GM19023 (cell line): ENCODE measurements at regions not wholly inside any gene's neighbourhood (a gene's known extent, or its start where the extent isn't known, plus 50 kb on each side); places are given as distances from the start of the nearest gene placed in this dataset.
"Not testable (repeated sequence)": the region's sequence is repeated elsewhere in the genome, so short reads cannot be mapped to it uniquely, and the experiment has no call there.

Experiments used
- ATAC-seq: cut with Tn5 transposase; IDR thresholded peaks from one replicate; pipeline ENCODE4 v1.9.1; 2021; ENCODE audit warnings: mild to moderate bottlenecking, moderate library complexity; ENCODE audit not compliant: unreplicated experiment

DNA sequence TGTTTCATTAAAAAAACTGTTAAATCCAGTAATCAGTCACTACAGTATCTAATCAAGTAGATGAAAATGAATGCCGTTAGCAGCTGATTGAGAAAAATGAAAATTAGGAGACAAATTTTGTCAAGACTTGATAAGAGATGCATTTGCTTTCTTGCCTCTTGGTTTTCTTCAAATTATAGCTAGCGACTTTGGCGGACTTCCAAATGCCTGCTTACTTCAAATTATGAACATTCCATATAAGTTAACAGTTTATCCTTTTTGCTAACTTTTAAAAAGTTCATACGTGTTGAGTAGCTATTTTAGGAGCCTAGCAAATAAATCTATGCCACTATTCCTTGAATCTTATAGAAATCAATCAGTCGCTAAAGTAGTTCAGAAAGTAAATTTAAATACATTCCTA lies 58.8 kb downstream of the PPP4R3C start:
- ATAC-seq: no peak

- ATAC-seq: no peak
Observed at GRCh38 chrX:27399146-27399456, 64.0 kb downstream of the PPP4R3C start.

DNA sequence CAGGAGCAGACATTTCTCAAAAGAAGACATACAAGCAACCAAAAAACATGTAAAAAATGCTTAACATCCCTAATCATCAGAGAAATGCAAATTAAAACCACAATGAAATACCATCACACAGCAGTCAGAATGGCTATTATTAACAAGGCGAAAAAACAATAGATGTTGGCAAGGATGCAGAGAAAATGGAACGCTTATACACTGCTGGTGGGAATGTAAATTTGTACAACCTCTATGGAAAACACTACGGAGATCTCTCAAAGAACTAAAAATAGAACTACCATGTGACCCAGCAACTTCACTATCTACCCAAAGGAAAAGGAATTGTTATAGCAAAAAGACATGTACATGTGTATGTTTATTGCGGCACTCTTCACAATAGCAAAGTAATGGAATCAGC lies 71.5 kb downstream of the PPP4R3C start:
- ATAC-seq: no peak

GRCh38 chrX:27381419-27381818 lies 81.7 kb downstream of the PPP4R3C start:
- no peak for ATAC-seq

DNA sequence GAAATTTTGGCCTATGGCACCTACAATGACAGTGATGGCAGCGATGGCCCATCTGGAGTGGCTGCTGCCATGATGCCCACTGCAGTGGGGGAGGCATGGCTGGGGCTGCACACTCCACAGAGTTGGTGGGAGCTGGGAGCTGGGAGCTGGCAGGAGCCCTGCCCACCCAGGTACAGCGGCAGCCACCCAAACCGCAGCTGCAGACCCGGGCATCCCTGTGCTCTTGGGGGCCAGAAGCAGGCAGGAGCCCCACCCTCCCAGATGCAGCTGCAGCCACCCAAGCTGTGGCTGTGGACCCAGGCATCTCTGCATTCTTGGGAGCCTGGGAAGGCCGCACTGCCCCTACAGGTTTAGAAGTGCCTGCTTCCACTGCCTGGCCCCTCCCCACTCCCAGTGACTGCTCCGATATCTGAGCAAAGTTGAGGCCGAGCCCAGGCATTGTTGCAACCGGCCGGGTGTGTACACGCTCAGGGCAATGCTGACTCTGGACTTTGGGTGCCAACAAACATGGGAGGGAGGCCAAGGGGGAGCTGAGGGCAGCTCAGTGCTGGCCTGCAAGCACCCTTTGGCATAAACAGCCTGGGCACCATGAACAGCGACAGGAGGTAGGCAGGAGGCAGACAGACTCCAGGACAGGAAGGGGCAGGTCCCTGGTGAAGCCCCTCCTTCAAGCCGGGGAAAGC lies 82.8 kb downstream of the PPP4R3C start:
- ATAC-seq: no peak

DNA sequence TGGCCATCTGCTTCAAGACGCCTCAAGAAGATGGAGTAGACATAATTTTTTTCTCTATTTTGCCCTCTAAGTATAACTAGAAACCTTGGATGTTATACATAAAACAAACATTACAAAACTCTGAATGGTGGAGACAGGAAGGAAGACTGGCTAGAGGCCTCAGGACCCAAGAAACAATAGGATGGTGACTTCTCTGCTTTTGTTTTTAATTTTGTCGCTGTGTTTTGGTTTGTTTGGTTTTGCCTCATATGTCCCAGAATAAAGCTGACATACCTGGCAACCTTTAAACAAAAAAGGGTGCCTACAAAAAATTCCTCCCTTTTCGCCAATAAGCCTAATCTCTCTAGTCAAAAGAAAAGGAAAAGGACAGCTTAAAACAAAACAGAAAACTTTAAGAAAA lies 109.1 kb downstream of the PPP4R3C start:
- no peak for ATAC-seq

GRCh38 chrX:27350476-27350875 lies 112.7 kb downstream of the PPP4R3C start:
- no peak for ATAC-seq

GRCh38 chrX:27336466-27337091 lies 126.6 kb downstream of the PPP4R3C start:
- no peak for ATAC-seq

DNA sequence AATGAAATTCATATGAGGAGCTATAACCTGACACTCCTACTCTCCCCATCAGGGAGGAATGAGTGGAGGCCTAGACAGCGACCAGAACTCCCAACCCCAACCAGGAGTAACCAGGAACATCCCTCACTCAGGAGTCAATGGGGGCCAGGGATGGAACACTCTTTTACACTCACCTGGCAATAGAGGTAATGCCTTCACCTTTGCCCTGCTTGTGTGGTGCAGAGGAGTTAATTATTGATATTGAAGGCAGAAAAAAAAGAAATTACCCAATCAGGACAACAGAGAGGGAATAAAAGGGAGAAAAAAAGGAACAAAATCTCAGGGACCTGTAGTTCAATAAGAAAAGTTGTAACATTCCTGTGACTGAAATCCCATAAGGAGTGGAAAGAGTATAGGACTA lies 141.5 kb downstream of the PPP4R3C start:
- ATAC-seq: no peak

DNA sequence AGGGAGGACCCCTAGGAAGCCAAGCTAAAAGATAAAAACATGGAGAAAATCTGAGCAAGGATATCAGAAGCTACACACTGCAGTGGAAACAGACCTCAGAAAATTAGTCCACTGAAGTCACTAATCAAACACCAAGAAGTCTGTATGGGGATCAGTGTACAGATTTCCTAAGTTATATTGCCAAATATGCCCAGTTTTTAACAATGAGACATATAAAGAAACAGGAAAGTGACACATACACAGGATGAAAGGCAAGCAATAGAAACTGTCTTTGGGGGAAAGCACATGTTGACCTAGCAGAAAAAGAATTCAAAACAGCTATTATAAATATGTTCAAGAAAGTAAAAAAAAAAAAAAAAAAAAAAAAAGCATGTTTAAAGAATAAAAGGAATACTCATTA lies 153.7 kb downstream of the PPP4R3C start:
- ATAC-seq: no peak

DNA sequence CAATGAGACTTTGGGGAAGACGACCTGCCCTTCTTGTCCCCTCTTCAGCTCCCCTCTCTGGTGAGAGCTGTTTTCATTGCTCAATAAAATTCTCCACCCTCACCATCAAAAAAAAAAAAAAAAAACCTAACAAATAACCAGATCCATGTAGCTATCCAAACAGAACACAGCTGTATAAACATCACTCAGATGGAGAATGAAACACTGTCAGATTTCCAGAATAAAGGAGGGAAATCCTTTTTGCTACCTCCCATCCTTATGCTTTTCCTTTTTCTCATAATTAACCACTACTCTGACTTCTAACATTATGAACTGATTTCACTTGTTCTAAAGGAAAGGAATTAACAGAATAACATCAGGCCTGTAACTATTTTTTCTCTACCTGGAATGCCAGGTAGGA lies 155.6 kb downstream of the PPP4R3C start:
- no peak for ATAC-seq

- ATAC-seq: not testable (repeated sequence)
Observed at GRCh38 chrX:27292552-27292951, 170.6 kb downstream of the PPP4R3C start.

GRCh38 chrX:27276751-27277150 lies 186.4 kb downstream of the PPP4R3C start:
- no peak for ATAC-seq

DNA sequence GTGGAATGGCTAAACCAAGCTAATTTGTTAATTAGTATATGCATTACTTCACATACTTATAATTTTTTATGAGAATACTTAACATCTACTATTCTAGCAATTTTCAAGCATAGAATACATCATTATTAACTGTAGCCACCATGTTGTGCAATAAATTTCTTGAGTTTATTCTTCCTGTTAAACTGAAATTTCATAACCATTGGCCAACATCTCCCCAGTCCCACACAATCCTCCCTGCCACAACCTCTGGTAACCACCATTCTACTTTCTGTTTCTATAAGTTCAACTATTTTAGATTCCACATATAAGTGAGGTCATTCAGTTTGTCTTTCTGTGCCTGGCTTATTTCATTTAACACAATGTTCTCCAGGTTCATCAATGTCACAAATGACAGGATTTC lies 208.5 kb downstream of the PPP4R3C start:
- no peak for ATAC-seq

DNA sequence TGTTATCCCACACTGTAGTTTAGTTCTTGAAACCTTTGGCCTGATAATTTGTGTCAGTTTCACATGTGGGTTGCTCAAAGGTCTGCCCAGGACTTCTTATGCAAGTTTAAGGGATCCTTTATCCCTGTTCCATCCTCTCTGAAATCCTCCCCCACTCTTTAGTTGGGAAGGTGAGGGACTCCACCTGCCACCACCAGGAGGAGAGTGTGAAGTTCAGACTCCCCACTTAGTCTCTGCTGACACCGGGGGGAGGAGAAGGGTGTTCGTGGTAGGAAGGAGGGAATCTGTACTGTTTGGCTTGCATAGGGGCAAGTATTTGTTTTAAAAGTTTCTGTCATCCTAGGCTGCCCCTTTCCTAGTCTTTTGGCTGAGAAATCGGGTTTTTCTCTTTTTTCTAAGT lies 211.8 kb downstream of the PPP4R3C start:
- no peak for ATAC-seq

- no peak for ATAC-seq
Observed at GRCh38 chrX:27242581-27242980, 220.6 kb downstream of the PPP4R3C start.

GRCh38 chrX:27241981-27242380 lies 221.2 kb downstream of the PPP4R3C start:
- ATAC-seq: no peak

- ATAC-seq: not testable (repeated sequence)
Observed at GRCh38 chrX:27240042-27240441, 223.1 kb downstream of the PPP4R3C start.

GRCh38 chrX:27236681-27237080 lies 226.5 kb downstream of the PPP4R3C start:
- ATAC-seq: no peak

DNA sequence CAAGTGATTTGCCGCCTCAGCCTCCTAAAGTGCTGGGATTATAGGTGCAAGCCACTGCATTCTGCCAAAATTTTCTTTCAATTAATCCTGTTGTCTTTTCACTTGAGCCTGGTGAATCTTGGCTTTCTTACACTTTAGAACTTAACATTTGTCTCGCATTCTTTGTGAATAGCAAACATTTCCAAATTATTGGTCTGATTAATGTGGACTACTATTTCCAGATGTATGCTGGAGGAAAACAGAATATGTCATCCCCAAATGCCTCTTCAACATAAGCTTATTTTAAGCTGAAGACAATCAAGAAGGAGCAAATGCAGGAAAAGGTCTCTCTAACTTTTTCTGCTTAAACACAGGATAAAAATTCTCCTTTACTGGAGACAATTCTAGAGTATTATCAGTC lies 233.4 kb downstream of the PPP4R3C start:
- no peak for ATAC-seq

DNA sequence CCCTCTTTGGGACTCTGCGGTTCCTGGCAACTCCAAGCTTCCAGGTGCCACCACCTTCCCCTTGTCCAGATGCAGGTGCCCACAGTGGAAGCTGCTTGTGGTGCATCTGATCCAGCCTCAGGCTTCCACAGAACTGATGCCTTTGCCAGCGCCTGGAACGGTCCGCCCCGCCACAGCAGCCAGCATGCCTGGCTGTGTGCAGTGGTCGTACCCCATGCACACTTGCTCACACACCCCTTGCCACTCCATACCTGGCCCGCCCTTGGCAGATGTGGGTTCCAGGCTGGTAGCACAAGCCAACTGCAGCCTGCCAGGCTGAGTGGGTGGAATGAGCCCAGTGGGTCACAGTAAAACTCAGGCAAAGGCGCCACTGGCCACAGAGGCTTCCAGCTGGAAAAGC lies 240.5 kb downstream of the PPP4R3C start:
- no peak for ATAC-seq

GRCh38 chrX:27186671-27187070 lies 276.5 kb downstream of the PPP4R3C start:
- ATAC-seq: no peak

GRCh38 chrX:27163236-27163635 lies 299.9 kb downstream of the PPP4R3C start:
- ATAC-seq: no peak
